ENCODE measurements at regions not wholly inside any gene's neighbourhood (a gene's known extent, or its start where the extent isn't known, plus 50 kb on each side); places are given as distances from the start of the nearest gene placed in this dataset.

DNA sequence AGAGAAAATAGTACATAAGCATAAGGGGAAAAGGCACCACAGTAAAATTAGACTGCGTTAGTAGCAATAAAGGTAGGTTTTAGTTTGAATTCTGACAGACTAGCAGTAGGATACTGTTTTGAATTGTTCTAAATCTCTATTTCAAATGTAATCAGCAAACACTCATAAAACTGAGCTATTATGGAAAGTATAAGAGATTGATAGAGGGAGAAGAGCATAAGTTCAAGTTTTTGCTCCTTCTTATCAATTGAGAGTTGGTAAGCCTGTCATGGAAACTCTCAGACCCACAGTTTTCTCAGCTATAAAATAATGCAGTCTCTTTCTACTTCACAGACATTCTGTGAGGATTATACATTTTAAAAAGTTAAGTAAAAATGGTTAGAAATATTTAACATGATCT is 840.2 kb upstream of the CNTN5 start:
- Histone ChIP-seq H3K23me2 (ENCODE audit: insufficient read length, low read depth, low read length, poor library complexity, severe bottlenecking) (no peaks in the 10 kb centered on the region), H3K4me1 (ENCODE audit: insufficient read depth, low read length) (no peaks in the 10 kb centered on the region), H3K27me3 (ENCODE audit: insufficient read depth, low read length) (no peaks in the 10 kb centered on the region), H3K23ac (ENCODE audit: insufficient read length, low read depth, low read length) (no peak overlapping the region), H2BK20ac (ENCODE audit: low read depth, low read length, poor library complexity, severe bottlenecking) (no peak overlapping the region), H2BK120ac (ENCODE audit: low read depth, low read length, poor library complexity, severe bottlenecking) (no peak overlapping the region), H3K56ac (ENCODE audit: insufficient read length, low read depth, low read length) (no peak overlapping the region), H2BK12ac (ENCODE audit: insufficient read length, low read depth, low read length) (no peak overlapping the region), H4K8ac (replicated peaks; ENCODE audit: insufficient read length, low read depth, low read length) (no peak overlapping the region), H3K79me1 (ENCODE audit: insufficient read depth, low read depth, low read length, poor library complexity, severe bottlenecking) (no peaks in the 10 kb centered on the region), H3T11ph (ENCODE audit: low read length) (no peak overlapping the region), H3K14ac (ENCODE audit: insufficient read depth, low read length) (no peak overlapping the region), H3K4ac (ENCODE audit: low read depth, low read length) (no peak overlapping the region), H4K20me1 (ENCODE audit: control insufficient read depth, insufficient read depth, insufficient read length) (no peaks in the 10 kb centered on the region), H2BK5ac (ENCODE audit: insufficient read length, low read length) (no peak overlapping the region), H3K9ac (ENCODE audit: extremely low read depth, insufficient read length, low read length) (no peak overlapping the region), H4K5ac (ENCODE audit: insufficient read length, low read depth, low read length) (no peak overlapping the region), H2AK5ac (ENCODE audit: insufficient read length, low read length) (no peak overlapping the region), H3K79me2 (ENCODE audit: insufficient read depth, low read length) (no peaks in the 10 kb centered on the region), H3K9me3 (ENCODE audit: control insufficient read depth, low read depth, low read length) (no peaks in the 10 kb centered on the region), H2BK15ac (ENCODE audit: low read depth, low read length) (no peak overlapping the region), H2AFZ (ENCODE audit: low read length) (no peak overlapping the region), H4K91ac (ENCODE audit: insufficient read length, low read depth, low read length) (no peak overlapping the region), H3K18ac (ENCODE audit: insufficient read length, low read depth, low read length) (no peak overlapping the region), H3K27ac (ENCODE audit: insufficient read length, low read depth, low read length) (no peak overlapping the region), H3K4me2 (ENCODE audit: insufficient read depth, insufficient read length, low read length) (no peak overlapping the region)
- Mint-ChIP-seq H3K4me1 (no peaks in the 10 kb centered on the region), H3K27me3 (ENCODE audit: low read depth) (no peaks in the 10 kb centered on the region), H3K36me3 (ENCODE audit: insufficient read depth in 1 of 3, low read depth in 3 of 3) (peaks cover 4 to 5% (median 4%) of the 10 kb centered on the region in 3 experiments; a peak in 5 of 7 replicates), H3K4me3 (no peak overlapping the region), H3K27ac (no peak overlapping the region), H3K9me3 (peaks cover 10 to 12% of the 10 kb centered on the region in 2 experiments; a peak in 4 of 5 replicates)
- DNase-seq: no peak
- no CpG with 5 or more reads among the region's 1 CpG for WGBS (ENCODE audit: extremely low coverage, insufficient read length, low lambda C conversion rate)
- TF ChIP-seq, protein P1, sequence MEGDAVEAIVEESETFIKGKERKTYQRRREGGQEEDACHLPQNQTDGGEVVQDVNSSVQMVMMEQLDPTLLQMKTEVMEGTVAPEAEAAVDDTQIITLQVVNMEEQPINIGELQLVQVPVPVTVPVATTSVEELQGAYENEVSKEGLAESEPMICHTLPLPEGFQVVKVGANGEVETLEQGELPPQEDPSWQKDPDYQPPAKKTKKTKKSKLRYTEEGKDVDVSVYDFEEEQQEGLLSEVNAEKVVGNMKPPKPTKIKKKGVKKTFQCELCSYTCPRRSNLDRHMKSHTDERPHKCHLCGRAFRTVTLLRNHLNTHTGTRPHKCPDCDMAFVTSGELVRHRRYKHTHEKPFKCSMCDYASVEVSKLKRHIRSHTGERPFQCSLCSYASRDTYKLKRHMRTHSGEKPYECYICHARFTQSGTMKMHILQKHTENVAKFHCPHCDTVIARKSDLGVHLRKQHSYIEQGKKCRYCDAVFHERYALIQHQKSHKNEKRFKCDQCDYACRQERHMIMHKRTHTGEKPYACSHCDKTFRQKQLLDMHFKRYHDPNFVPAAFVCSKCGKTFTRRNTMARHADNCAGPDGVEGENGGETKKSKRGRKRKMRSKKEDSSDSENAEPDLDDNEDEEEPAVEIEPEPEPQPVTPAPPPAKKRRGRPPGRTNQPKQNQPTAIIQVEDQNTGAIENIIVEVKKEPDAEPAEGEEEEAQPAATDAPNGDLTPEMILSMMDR (conservative IDR thresholded peaks at IDR 0.05): no peak
